ENCODE measurements at regions not wholly inside any gene's neighbourhood (a gene's known extent, or its start where the extent isn't known, plus 50 kb on each side); places are given as distances from the start of the nearest gene placed in this dataset.

DNA sequence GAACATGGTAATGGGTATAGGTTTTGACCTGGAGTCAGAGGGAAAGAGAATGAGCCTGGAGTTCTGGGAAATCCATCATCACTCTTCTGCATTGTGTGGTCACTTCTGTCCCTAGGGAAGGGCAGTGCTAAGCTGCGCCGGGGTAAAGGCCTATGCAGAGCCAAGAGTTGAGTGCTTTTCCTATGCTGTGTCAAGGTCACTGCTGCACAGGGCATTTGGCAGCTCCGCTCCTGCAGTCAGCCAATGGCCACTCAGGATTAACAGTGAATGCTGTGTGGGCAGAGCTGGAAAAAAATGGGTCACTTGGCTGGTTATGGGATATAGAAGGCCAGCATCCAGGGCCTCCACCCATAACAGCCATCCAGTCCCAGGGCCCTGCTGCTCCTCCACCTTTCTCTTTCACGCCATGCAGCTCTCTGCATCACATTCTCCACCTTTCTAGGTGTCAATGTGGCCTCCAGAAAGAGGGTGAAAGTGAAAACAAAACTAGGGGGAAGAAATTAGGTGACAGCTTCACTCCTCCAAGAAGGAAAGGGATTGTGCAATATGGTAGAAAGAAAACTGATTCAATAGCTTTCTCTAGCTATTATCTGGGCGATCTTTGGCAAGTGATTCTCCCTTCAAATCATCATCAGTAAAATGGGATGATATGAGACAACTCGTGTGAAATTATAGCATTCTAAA lies 279.3 kb upstream of the ANKRD55 start:
- TF ChIP-seq CTCF (CRISPR knock-in tag; IDR thresholded peaks at IDR 0.05) (no peak), TRAFD1 (CRISPR knock-in tag; IDR thresholded peaks at IDR 0.05; ENCODE audit: borderline replicate concordance) (no peak), ZNF512 (CRISPR knock-in tag; IDR thresholded peaks at IDR 0.05) (no peak), SCMH1 (CRISPR knock-in tag; IDR thresholded peaks at IDR 0.05; ENCODE audit: borderline replicate concordance) (no peak), ZNF292 (CRISPR knock-in tag; IDR thresholded peaks at IDR 0.05; ENCODE audit: borderline replicate concordance, low read depth) (no peak), RBM39 (IDR thresholded peaks at IDR 0.05; ENCODE audit: low read depth, low read length, poor library complexity, severe bottlenecking) (no peak), PAXIP1 (CRISPR knock-in tag; conservative IDR thresholded peaks at IDR 0.05) (no peak)

Data from HepG2 (cell line).